ENCODE measurements at regions not wholly inside any gene's neighbourhood (a gene's known extent, or its start where the extent isn't known, plus 50 kb on each side); places are given as distances from the start of the nearest gene placed in this dataset.

DNA sequence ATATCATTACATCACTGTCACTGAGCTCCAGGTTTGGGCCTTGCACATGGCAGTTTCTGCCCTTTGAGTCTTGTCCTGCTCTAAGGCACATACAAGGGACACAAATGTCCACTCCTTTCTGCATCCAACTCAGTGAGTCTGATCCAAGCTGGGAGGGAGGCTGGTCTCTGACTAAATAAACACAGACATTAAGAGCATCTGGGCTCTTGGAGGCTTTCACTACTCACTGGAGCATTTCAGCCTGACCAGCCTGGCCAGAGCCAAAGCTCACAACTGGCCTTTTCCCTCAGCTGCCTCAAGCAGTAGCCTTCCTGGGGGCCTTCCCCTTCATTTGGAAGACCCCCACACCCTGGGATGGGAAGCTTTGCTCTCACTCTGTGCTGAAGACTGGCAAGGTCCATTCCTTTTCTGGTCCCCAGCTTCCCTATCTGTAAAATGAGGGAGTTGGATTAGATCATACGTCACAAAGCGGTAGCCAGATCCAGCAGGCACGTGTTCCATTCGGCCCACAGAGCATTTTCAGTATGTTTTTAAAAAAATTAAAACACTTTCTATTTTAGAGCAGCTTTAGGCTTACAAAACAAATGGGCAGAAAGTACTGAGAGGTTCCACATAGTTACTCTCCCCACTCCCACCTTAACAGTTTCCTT is 58.6 kb upstream of the XPA start:
- TF ChIP-seq HDGF (IDR thresholded peaks at IDR 0.05; ENCODE audit: borderline replicate concordance): no peak
- no peak for TF ChIP-seq SP1 (IDR thresholded peaks at IDR 0.05)
- no peak for TF ChIP-seq FOXK2 (IDR thresholded peaks at IDR 0.05)
- TF ChIP-seq, protein P1, sequence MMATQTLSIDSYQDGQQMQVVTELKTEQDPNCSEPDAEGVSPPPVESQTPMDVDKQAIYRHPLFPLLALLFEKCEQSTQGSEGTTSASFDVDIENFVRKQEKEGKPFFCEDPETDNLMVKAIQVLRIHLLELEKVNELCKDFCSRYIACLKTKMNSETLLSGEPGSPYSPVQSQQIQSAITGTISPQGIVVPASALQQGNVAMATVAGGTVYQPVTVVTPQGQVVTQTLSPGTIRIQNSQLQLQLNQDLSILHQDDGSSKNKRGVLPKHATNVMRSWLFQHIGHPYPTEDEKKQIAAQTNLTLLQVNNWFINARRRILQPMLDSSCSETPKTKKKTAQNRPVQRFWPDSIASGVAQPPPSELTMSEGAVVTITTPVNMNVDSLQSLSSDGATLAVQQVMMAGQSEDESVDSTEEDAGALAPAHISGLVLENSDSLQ (IDR thresholded peaks at IDR 0.05): no peak
- TF ChIP-seq FOXM1 (IDR thresholded peaks at IDR 0.05; ENCODE audit: borderline replicate concordance): no peak
- no peak for TF ChIP-seq BHLHE40 (IDR thresholded peaks at IDR 0.05; ENCODE audit: borderline replicate concordance)
- TF ChIP-seq CTBP1 (IDR thresholded peaks at IDR 0.05; ENCODE audit: borderline replicate concordance): no peak
